ENCODE measurements at regions not wholly inside any gene's neighbourhood (a gene's known extent, or its start where the extent isn't known, plus 50 kb on each side); places are given as distances from the start of the nearest gene placed in this dataset.

DNA sequence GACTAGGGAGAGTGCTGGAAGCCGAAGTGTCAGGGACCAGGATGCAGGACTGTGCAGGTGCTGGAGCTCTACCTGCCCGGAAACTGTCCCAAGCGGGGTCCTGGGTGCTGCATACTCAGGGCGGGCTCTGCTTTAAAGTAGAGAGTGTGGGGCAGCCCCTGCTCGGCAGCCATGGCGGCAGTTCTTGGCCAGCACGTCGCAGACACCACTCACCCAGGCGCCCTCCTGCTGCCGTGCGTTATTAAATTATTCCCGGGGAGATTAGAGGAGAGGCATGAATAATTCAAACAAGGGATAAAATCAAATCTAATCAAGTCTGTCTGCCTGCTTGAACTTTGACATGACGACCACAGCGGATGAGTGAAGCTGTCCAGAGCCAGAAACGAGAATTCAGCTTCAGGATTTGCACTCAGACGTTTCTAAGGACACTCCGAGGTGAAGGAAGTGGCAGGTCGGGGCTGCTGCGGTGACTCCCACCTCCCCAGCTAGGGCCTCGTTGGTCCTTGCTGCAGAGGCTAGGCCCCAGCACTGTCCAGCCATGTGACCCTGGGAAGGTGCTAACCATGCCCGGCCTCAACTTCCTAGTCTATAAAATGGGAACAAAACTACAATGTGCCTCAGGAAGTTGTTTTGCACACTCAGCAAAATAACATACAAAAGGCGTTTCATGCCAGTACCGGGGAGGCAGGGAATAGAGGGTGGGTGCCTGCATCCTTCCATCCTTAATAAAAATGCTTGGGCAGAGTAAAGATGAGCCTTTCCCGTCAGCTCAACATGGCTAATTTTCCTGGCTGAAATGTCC lies 91.3 kb upstream of the ADAMTS2 start:
- Histone ChIP-seq H3K4me3 (no peak overlapping the region), H3K27ac (replicated peaks in 1 of 4) (no peak overlapping the region), H3K4me1 (no peaks in the 10 kb centered on the region), H3K9me3 (peaks cover 0 to 7% (median 0%) of the 10 kb centered on the region in 4 donors), H3K27me3 (peaks cover 0 to 43% (median 0%) of the 10 kb centered on the region in 4 donors), H3K36me3 (no peaks in the 10 kb centered on the region)
- TF ChIP-seq POLR2A (IDR thresholded peaks at IDR 0.05; ENCODE audit: low read depth) (no peak), POLR2AphosphoS5 (IDR thresholded peaks at IDR 0.05) (no peak), EP300 (IDR thresholded peaks at IDR 0.05) (no peak)
- TF ChIP-seq, protein P1, sequence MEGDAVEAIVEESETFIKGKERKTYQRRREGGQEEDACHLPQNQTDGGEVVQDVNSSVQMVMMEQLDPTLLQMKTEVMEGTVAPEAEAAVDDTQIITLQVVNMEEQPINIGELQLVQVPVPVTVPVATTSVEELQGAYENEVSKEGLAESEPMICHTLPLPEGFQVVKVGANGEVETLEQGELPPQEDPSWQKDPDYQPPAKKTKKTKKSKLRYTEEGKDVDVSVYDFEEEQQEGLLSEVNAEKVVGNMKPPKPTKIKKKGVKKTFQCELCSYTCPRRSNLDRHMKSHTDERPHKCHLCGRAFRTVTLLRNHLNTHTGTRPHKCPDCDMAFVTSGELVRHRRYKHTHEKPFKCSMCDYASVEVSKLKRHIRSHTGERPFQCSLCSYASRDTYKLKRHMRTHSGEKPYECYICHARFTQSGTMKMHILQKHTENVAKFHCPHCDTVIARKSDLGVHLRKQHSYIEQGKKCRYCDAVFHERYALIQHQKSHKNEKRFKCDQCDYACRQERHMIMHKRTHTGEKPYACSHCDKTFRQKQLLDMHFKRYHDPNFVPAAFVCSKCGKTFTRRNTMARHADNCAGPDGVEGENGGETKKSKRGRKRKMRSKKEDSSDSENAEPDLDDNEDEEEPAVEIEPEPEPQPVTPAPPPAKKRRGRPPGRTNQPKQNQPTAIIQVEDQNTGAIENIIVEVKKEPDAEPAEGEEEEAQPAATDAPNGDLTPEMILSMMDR (IDR thresholded peaks at IDR 0.05), result no peak
- intact Hi-C loops (cut with DNase I), result no loop called here
- DNase-seq (ENCODE audit: extremely low spot score), result no peak
- WGBS, result 77% methylated on average over 22 of the region's 24 CpGs

DNA sequence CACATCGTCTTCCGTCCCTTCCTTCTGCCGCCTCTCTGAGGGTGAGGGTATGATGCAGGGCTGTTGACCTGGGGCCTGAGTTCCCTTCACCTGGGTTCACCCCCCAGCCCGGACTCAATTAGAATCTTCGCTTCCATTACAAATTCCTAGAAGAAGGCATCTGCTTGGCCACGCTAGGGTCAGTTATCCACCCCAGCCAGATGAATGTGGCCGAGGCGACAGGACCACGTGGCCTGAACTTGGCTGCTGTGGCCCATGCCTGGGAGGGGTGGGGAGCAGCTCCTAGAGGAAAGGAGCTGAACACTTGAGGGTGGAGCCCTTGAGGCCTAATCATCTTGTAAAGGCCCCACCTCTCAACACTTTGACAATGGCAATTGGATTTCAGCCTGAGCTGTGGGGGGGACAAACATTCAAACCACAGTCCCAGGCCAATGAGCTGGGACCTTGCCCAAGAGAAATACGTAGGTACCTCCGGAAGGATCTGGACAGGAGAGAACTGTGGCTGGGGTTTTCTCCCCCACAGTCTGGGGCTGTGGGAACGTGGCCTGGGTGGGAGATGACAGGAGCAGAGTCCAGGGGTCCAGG lies 90.6 kb upstream of the ADAMTS2 start:
- H3K4me1 ChIP-seq, result no peaks in the 10 kb centered on the region
- H3K4me3 ChIP-seq, result no peak overlapping the region
- intact Hi-C loops (cut with DNase I), result no loop called here
- peaks cover 0 to 13% (median 0%) of the 10 kb centered on the region in 4 donors for H3K9me3 ChIP-seq
- H3K36me3 ChIP-seq, result no peaks in the 10 kb centered on the region
- H3K27ac ChIP-seq (replicated peaks in 1 of 4), result no peak overlapping the region
- TF ChIP-seq EP300 (IDR thresholded peaks at IDR 0.05) (no peak), POLR2AphosphoS5 (IDR thresholded peaks at IDR 0.05) (no peak), POLR2A (IDR thresholded peaks at IDR 0.05; ENCODE audit: low read depth) (no peak)
- TF ChIP-seq, protein P1 (IDR thresholded peaks at IDR 0.05), result no peak
- DNase-seq (ENCODE audit: extremely low spot score), result no peak
- H3K27me3 ChIP-seq, result peaks cover 0 to 43% (median 0%) of the 10 kb centered on the region in 4 donors
- WGBS, result 85% methylated on average over 12 of the region's 12 CpGs

DNA sequence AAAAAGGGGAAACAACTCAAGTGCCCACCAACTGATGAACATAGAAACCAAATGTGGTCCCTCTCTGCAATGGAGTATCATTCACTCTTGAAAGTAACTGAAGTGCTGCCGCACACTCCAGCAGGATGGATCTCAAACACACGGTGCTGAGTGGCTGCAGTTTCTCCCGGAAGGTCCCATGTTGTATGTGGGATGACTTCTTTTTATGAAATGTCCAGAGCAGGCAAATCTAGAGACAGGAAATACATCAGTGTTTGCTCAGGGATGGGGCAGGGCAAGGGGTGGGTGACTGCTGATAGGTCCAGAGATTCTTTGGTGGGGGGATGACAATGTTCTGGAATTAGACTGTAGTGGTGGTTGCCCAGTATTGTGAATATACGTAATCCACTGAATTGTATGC lies 89.9 kb upstream of the ADAMTS2 start:
- no peaks in the 10 kb centered on the region for H3K36me3 ChIP-seq
- no peak overlapping the region for H3K27ac ChIP-seq (replicated peaks in 1 of 4)
- intact Hi-C loops (cut with DNase I), result no loop called here
- H3K4me1 ChIP-seq, result no peaks in the 10 kb centered on the region
- WGBS, result 91% methylated on average over 4 of the region's 4 CpGs
- H3K27me3 ChIP-seq, result peaks cover 0 to 40% (median 0%) of the 10 kb centered on the region in 4 donors
- no peak for DNase-seq (ENCODE audit: extremely low spot score)
- H3K9me3 ChIP-seq, result peaks cover 0 to 13% (median 0%) of the 10 kb centered on the region in 4 donors
- H3K4me3 ChIP-seq, result no peak overlapping the region
- TF ChIP-seq, protein P1 (IDR thresholded peaks at IDR 0.05), result no peak
- TF ChIP-seq EP300 (IDR thresholded peaks at IDR 0.05), result no peak
- TF ChIP-seq POLR2A (IDR thresholded peaks at IDR 0.05; ENCODE audit: low read depth), result no peak
- no peak for TF ChIP-seq POLR2AphosphoS5 (IDR thresholded peaks at IDR 0.05)

DNA sequence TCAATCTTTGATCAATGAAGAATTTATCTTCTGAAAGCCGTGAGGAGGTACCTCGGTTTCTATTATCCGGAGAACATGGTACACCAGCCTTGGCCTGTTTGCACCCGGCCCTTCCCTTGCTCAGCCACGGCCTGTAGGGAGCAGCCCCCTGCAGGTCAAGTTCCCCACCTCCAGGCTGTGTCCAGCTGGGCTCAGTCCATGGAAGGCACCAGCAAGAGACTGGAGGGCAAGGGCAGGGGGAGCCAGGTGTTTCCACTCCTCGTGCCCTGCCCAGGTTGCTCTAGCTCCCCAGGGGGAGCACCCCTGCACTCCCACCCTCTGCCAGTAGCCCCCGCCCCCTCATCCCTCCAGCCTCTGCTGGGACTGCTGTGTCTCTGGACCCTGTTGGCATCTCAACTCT lies 87.3 kb upstream of the ADAMTS2 start:
- 64% methylated on average over 7 of the region's 7 CpGs for WGBS
- Histone ChIP-seq H3K27ac (replicated peaks in 1 of 4) (no peak overlapping the region), H3K36me3 (no peaks in the 10 kb centered on the region), H3K4me3 (no peak overlapping the region), H3K27me3 (peaks cover 0 to 23% (median 0%) of the 10 kb centered on the region in 4 donors), H3K9me3 (peaks cover 0 to 13% (median 0%) of the 10 kb centered on the region in 4 donors), H3K4me1 (no peaks in the 10 kb centered on the region)
- no peak for DNase-seq (ENCODE audit: extremely low spot score)
- TF ChIP-seq, protein P1 (IDR thresholded peaks at IDR 0.05), result no peak
- TF ChIP-seq POLR2AphosphoS5 (IDR thresholded peaks at IDR 0.05) (no peak), EP300 (IDR thresholded peaks at IDR 0.05) (no peak), POLR2A (IDR thresholded peaks at IDR 0.05; ENCODE audit: low read depth) (no peak)
- intact Hi-C loops (cut with DNase I), result no loop called here
